ENCODE measurements at regions not wholly inside any gene's neighbourhood (a gene's known extent, or its start where the extent isn't known, plus 50 kb on each side); places are given as distances from the start of the nearest gene placed in this dataset.

DNA sequence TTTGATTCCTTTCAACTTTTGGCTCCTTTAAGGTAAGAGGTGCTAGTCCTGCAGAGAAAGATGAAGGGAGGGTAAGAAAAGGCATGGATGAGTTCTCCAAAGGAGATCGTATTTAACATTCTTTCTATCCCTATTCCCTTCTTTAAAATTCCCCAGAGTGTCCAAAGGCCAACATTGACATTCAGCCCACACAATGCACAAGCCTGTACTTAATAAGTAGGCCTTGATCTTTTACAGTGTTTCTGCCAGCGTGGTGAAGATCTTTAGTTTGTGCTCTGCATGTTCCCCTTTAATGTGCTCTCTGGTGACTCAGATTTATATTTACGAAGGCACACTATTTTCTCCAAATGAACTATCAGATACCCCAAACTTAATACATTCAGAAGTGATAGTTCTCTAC is 582.5 kb upstream of the RGS18 start:
- no peak overlapping the region for H3K9ac ChIP-seq (ENCODE audit: insufficient read length, low read depth)
- TF ChIP-seq ZNF274 (IDR thresholded peaks at IDR 0.05; ENCODE audit: low read depth, low read length) (no peak), SUZ12 (IDR thresholded peaks at IDR 0.05; ENCODE audit: extremely low read depth, insufficient read depth, insufficient read length) (no peak), YY1 (IDR thresholded peaks at IDR 0.05; ENCODE audit: insufficient read depth, insufficient read length) (no peak)

DNA sequence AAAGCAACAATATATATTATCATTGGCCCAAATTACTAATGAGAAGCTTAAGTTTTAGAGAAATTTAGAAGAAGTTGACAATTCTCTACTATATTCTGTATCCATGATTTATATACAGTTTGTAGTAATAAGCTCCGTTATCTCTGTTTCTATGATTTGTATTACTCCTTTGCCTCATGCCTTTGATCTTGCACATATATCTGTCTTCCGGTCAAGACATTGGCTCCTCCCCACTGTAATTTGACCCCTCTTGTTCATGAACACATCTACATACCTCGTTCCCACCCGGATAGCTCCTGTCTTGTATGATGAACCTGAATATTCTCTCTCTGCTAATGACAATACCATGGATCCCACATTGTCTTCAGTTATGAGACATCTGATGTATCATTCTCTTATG is 581.0 kb upstream of the RGS18 start:
- TF ChIP-seq SUZ12 (IDR thresholded peaks at IDR 0.05; ENCODE audit: extremely low read depth, insufficient read depth, insufficient read length) (no peak), YY1 (IDR thresholded peaks at IDR 0.05; ENCODE audit: insufficient read depth, insufficient read length) (no peak), ZNF274 (IDR thresholded peaks at IDR 0.05; ENCODE audit: low read depth, low read length) (no peak)
- Histone ChIP-seq H3K9ac (ENCODE audit: insufficient read length, low read depth) (no peak overlapping the region), H3K27me3 (ENCODE audit: insufficient read depth, insufficient read length) (no peaks in the 10 kb centered on the region), H3K36me3 (ENCODE audit: insufficient read depth, insufficient read length, low read length) (no peaks in the 10 kb centered on the region), H3K4me3 (ENCODE audit: insufficient read length, low read depth) (no peak overlapping the region), H3K9me3 (ENCODE audit: insufficient read depth, low read length) (no peaks in the 10 kb centered on the region), H3K4me1 (ENCODE audit: insufficient read depth, insufficient read length) (no peaks in the 10 kb centered on the region)
- no peak for DNase-seq (ENCODE audit: low read depth, low spot score)

More for the DNA sequence above, 582.5 kb upstream of the RGS18 start:
- Histone ChIP-seq H3K4me1 (ENCODE audit: insufficient read depth, insufficient read length) (no peaks in the 10 kb centered on the region), H3K36me3 (ENCODE audit: insufficient read depth, insufficient read length, low read length) (no peaks in the 10 kb centered on the region), H3K4me3 (ENCODE audit: insufficient read length, low read depth) (no peak overlapping the region), H3K27me3 (ENCODE audit: insufficient read depth, insufficient read length) (no peaks in the 10 kb centered on the region), H3K9me3 (ENCODE audit: insufficient read depth, low read length) (no peaks in the 10 kb centered on the region)
- DNase-seq (ENCODE audit: low read depth, low spot score) = no peak

GRCh38 chr1:191578281-191578680 is 580.0 kb upstream of the RGS18 start:
- Histone ChIP-seq H3K4me3 (ENCODE audit: insufficient read length, low read depth) (no peak overlapping the region), H3K4me1 (ENCODE audit: insufficient read depth, insufficient read length) (no peaks in the 10 kb centered on the region), H3K36me3 (ENCODE audit: insufficient read depth, insufficient read length, low read length) (no peaks in the 10 kb centered on the region), H3K27me3 (ENCODE audit: insufficient read depth, insufficient read length) (no peaks in the 10 kb centered on the region), H3K9me3 (ENCODE audit: insufficient read depth, low read length) (no peaks in the 10 kb centered on the region), H3K9ac (ENCODE audit: insufficient read length, low read depth) (no peak overlapping the region)
- no peak for TF ChIP-seq ZNF274 (IDR thresholded peaks at IDR 0.05; ENCODE audit: low read depth, low read length)
- TF ChIP-seq SUZ12 (IDR thresholded peaks at IDR 0.05; ENCODE audit: extremely low read depth, insufficient read depth, insufficient read length) = no peak
- TF ChIP-seq YY1 (IDR thresholded peaks at IDR 0.05; ENCODE audit: insufficient read depth, insufficient read length) = no peak
- DNase-seq (ENCODE audit: low read depth, low spot score) = no peak

DNA sequence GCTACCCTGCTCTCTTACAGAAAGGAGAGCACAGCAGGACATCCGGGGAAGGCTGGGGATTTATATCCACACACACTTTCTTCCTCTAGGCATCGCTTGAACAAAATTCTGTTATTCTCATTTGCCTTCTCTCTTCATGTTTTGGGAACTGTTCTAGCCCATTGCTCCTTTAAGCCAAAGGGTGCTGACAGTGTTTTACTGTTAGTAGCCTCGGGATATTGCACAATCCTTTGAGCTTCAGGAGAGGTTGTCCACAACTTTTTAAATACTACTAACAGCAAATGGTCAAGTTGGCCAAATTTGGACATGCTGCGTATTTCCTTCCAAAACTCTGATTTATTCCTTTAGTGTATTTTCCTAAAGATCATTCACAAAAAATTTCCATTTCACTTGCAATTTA is 579.2 kb upstream of the RGS18 start:
- Histone ChIP-seq H3K27me3 (ENCODE audit: insufficient read depth, insufficient read length) (no peaks in the 10 kb centered on the region), H3K36me3 (ENCODE audit: insufficient read depth, insufficient read length, low read length) (no peaks in the 10 kb centered on the region), H3K9ac (ENCODE audit: insufficient read length, low read depth) (no peak overlapping the region), H3K4me1 (ENCODE audit: insufficient read depth, insufficient read length) (no peaks in the 10 kb centered on the region), H3K4me3 (ENCODE audit: insufficient read length, low read depth) (no peak overlapping the region), H3K9me3 (ENCODE audit: insufficient read depth, low read length) (no peaks in the 10 kb centered on the region)
- no peak for DNase-seq (ENCODE audit: low read depth, low spot score)
- TF ChIP-seq ZNF274 (IDR thresholded peaks at IDR 0.05; ENCODE audit: low read depth, low read length) (no peak), YY1 (IDR thresholded peaks at IDR 0.05; ENCODE audit: insufficient read depth, insufficient read length) (no peak), SUZ12 (IDR thresholded peaks at IDR 0.05; ENCODE audit: extremely low read depth, insufficient read depth, insufficient read length) (no peak)

- no peak overlapping the region for H3K9ac ChIP-seq (ENCODE audit: insufficient read length, low read depth)
- no peak for TF ChIP-seq YY1 (IDR thresholded peaks at IDR 0.05; ENCODE audit: insufficient read depth, insufficient read length)
- TF ChIP-seq SUZ12 (IDR thresholded peaks at IDR 0.05; ENCODE audit: extremely low read depth, insufficient read depth, insufficient read length) = no peak
- no peak for TF ChIP-seq ZNF274 (IDR thresholded peaks at IDR 0.05; ENCODE audit: low read depth, low read length)
- H3K36me3 ChIP-seq (ENCODE audit: insufficient read depth, insufficient read length, low read length) = no peaks in the 10 kb centered on the region
- DNase-seq (ENCODE audit: low read depth, low spot score) = no peak
- no peaks in the 10 kb centered on the region for H3K9me3 ChIP-seq (ENCODE audit: insufficient read depth, low read length)
- H3K27me3 ChIP-seq (ENCODE audit: insufficient read depth, insufficient read length) = no peaks in the 10 kb centered on the region
- H3K4me1 ChIP-seq (ENCODE audit: insufficient read depth, insufficient read length) = no peaks in the 10 kb centered on the region
- H3K4me3 ChIP-seq (ENCODE audit: insufficient read length, low read depth) = no peak overlapping the region
Measured at GRCh38 chr1:191582169-191582568, 576.1 kb upstream of the RGS18 start.

- TF ChIP-seq ZNF274 (IDR thresholded peaks at IDR 0.05; ENCODE audit: low read depth, low read length) (no peak), SUZ12 (IDR thresholded peaks at IDR 0.05; ENCODE audit: extremely low read depth, insufficient read depth, insufficient read length) (no peak), YY1 (IDR thresholded peaks at IDR 0.05; ENCODE audit: insufficient read depth, insufficient read length) (no peak)
- Histone ChIP-seq H3K4me1 (ENCODE audit: insufficient read depth, insufficient read length) (no peaks in the 10 kb centered on the region), H3K27me3 (ENCODE audit: insufficient read depth, insufficient read length) (no peaks in the 10 kb centered on the region), H3K36me3 (ENCODE audit: insufficient read depth, insufficient read length, low read length) (no peaks in the 10 kb centered on the region), H3K9me3 (ENCODE audit: insufficient read depth, low read length) (no peaks in the 10 kb centered on the region), H3K9ac (ENCODE audit: insufficient read length, low read depth) (no peak overlapping the region), H3K4me3 (ENCODE audit: insufficient read length, low read depth) (no peak overlapping the region)
- no peak for DNase-seq (ENCODE audit: low read depth, low spot score)
Measured at GRCh38 chr1:191585095-191585494, 573.2 kb upstream of the RGS18 start.

DNA sequence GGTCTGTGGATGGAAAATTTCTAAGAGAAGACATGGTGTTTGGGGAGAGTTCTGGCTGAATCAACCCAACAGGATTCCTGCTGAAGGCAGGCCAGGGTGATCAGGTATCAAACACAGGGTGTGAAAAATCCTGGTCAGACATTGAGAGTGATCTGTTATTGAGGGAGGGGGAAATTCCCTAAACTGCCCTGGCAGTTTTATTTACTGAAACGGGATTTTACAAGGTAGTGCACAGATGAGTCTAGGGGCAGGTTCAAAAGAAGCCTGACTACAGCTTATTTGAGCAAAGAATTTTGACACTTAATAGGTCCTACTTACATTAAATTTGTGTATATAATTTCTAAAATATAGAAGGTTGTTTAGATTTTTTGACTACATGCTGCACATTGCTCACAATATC is 569.4 kb upstream of the RGS18 start:
- no peak for DNase-seq (ENCODE audit: low read depth, low spot score)
- no peak for TF ChIP-seq YY1 (IDR thresholded peaks at IDR 0.05; ENCODE audit: insufficient read depth, insufficient read length)
- TF ChIP-seq SUZ12 (IDR thresholded peaks at IDR 0.05; ENCODE audit: extremely low read depth, insufficient read depth, insufficient read length) = no peak
- no peak for TF ChIP-seq ZNF274 (IDR thresholded peaks at IDR 0.05; ENCODE audit: low read depth, low read length)
- Histone ChIP-seq H3K9me3 (ENCODE audit: insufficient read depth, low read length) (no peaks in the 10 kb centered on the region), H3K4me3 (ENCODE audit: insufficient read length, low read depth) (no peak overlapping the region), H3K4me1 (ENCODE audit: insufficient read depth, insufficient read length) (no peaks in the 10 kb centered on the region), H3K27me3 (ENCODE audit: insufficient read depth, insufficient read length) (no peaks in the 10 kb centered on the region), H3K36me3 (ENCODE audit: insufficient read depth, insufficient read length, low read length) (no peaks in the 10 kb centered on the region), H3K9ac (ENCODE audit: insufficient read length, low read depth) (no peak overlapping the region)

- Histone ChIP-seq H3K4me3 (ENCODE audit: insufficient read length, low read depth) (no peak overlapping the region), H3K36me3 (ENCODE audit: insufficient read depth, insufficient read length, low read length) (no peaks in the 10 kb centered on the region), H3K4me1 (ENCODE audit: insufficient read depth, insufficient read length) (no peaks in the 10 kb centered on the region), H3K9me3 (ENCODE audit: insufficient read depth, low read length) (no peaks in the 10 kb centered on the region), H3K27me3 (ENCODE audit: insufficient read depth, insufficient read length) (no peaks in the 10 kb centered on the region), H3K9ac (ENCODE audit: insufficient read length, low read depth) (no peak overlapping the region)
- TF ChIP-seq ZNF274 (IDR thresholded peaks at IDR 0.05; ENCODE audit: low read depth, low read length) (no peak), YY1 (IDR thresholded peaks at IDR 0.05; ENCODE audit: insufficient read depth, insufficient read length) (no peak), SUZ12 (IDR thresholded peaks at IDR 0.05; ENCODE audit: extremely low read depth, insufficient read depth, insufficient read length) (no peak)
- DNase-seq (ENCODE audit: low read depth, low spot score) = no peak
Measured at GRCh38 chr1:191589536-191589935, 568.7 kb upstream of the RGS18 start.

Data from NT2/D1 (cell line).